ENCODE measurements at regions not wholly inside any gene's neighbourhood (a gene's known extent, or its start where the extent isn't known, plus 50 kb on each side); places are given as distances from the start of the nearest gene placed in this dataset.

DNA sequence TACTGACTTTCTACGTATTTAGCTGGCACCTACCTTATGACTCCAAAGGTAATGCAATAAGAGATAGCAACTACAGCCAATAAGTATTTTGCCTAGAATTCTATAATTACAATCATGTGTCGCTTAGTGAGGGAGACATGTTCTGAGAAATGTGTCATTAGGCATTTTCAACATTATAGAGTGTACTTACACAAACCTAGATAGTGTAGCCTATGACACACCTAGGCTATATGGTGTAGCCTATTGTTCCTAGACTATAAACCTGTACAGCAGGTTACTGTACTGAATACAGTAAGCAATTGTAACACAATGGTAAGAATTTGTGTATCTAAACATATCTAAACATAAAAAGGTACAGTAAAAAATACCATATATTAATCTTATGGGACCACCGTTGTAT lies 363.4 kb upstream of the DPH6 start:
- Histone ChIP-seq H4K20me1 (ENCODE audit: insufficient read depth) (no peaks in the 10 kb centered on the region), H3K9me3 (ENCODE audit: low read length) (no peaks in the 10 kb centered on the region), H3K36me3 (ENCODE audit: insufficient read depth, low read length) (no peaks in the 10 kb centered on the region), H3K9ac (ENCODE audit: low read length) (no peak overlapping the region), H3K27ac (ENCODE audit: low read length) (no peak overlapping the region), H3K4me2 (ENCODE audit: low read length) (no peak overlapping the region), H3K4me3 (ENCODE audit: low read length) (no peak overlapping the region), H3F3A (ENCODE audit: insufficient read depth, low read length, poor library complexity, severe bottlenecking) (no peaks in the 10 kb centered on the region), H3K27me3 (ENCODE audit: insufficient read depth, low read depth, low read length) (no peaks in the 10 kb centered on the region), H3K9me2 (ENCODE audit: insufficient read depth, low read length) (no peaks in the 10 kb centered on the region), H3K79me2 (replicated peaks; ENCODE audit: insufficient read depth, low read length) (no peaks in the 10 kb centered on the region), H2AFZ (ENCODE audit: low read depth, low read length) (no peak overlapping the region)
- TF ChIP-seq RAD21 (conservative IDR thresholded peaks at IDR 0.05): no peak
- TF ChIP-seq POLR2AphosphoS5 (IDR thresholded peaks at IDR 0.05): no peak
- TF ChIP-seq, protein P1, sequence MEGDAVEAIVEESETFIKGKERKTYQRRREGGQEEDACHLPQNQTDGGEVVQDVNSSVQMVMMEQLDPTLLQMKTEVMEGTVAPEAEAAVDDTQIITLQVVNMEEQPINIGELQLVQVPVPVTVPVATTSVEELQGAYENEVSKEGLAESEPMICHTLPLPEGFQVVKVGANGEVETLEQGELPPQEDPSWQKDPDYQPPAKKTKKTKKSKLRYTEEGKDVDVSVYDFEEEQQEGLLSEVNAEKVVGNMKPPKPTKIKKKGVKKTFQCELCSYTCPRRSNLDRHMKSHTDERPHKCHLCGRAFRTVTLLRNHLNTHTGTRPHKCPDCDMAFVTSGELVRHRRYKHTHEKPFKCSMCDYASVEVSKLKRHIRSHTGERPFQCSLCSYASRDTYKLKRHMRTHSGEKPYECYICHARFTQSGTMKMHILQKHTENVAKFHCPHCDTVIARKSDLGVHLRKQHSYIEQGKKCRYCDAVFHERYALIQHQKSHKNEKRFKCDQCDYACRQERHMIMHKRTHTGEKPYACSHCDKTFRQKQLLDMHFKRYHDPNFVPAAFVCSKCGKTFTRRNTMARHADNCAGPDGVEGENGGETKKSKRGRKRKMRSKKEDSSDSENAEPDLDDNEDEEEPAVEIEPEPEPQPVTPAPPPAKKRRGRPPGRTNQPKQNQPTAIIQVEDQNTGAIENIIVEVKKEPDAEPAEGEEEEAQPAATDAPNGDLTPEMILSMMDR (IDR thresholded peaks at IDR 0.05; ENCODE audit: poor library complexity, severe bottlenecking): no peak
- no peak for TF ChIP-seq EP300 (conservative IDR thresholded peaks at IDR 0.05; ENCODE audit: poor library complexity, severe bottlenecking)
- no peak for TF ChIP-seq MXI1 (conservative IDR thresholded peaks at IDR 0.05; ENCODE audit: poor library complexity, severe bottlenecking)
- TF ChIP-seq, protein P2, sequence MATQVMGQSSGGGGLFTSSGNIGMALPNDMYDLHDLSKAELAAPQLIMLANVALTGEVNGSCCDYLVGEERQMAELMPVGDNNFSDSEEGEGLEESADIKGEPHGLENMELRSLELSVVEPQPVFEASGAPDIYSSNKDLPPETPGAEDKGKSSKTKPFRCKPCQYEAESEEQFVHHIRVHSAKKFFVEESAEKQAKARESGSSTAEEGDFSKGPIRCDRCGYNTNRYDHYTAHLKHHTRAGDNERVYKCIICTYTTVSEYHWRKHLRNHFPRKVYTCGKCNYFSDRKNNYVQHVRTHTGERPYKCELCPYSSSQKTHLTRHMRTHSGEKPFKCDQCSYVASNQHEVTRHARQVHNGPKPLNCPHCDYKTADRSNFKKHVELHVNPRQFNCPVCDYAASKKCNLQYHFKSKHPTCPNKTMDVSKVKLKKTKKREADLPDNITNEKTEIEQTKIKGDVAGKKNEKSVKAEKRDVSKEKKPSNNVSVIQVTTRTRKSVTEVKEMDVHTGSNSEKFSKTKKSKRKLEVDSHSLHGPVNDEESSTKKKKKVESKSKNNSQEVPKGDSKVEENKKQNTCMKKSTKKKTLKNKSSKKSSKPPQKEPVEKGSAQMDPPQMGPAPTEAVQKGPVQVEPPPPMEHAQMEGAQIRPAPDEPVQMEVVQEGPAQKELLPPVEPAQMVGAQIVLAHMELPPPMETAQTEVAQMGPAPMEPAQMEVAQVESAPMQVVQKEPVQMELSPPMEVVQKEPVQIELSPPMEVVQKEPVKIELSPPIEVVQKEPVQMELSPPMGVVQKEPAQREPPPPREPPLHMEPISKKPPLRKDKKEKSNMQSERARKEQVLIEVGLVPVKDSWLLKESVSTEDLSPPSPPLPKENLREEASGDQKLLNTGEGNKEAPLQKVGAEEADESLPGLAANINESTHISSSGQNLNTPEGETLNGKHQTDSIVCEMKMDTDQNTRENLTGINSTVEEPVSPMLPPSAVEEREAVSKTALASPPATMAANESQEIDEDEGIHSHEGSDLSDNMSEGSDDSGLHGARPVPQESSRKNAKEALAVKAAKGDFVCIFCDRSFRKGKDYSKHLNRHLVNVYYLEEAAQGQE (IDR thresholded peaks at IDR 0.05; ENCODE audit: borderline replicate concordance): no peak
- TF ChIP-seq TAF1 (IDR thresholded peaks at IDR 0.05; ENCODE audit: low read depth): no peak
- TF ChIP-seq EZH2 (IDR thresholded peaks at IDR 0.05; ENCODE audit: borderline replicate concordance, insufficient read depth, low read length, poor library complexity, severe bottlenecking): no peak
- no peak for TF ChIP-seq SMC3 (conservative IDR thresholded peaks at IDR 0.05; ENCODE audit: poor library complexity)

DNA sequence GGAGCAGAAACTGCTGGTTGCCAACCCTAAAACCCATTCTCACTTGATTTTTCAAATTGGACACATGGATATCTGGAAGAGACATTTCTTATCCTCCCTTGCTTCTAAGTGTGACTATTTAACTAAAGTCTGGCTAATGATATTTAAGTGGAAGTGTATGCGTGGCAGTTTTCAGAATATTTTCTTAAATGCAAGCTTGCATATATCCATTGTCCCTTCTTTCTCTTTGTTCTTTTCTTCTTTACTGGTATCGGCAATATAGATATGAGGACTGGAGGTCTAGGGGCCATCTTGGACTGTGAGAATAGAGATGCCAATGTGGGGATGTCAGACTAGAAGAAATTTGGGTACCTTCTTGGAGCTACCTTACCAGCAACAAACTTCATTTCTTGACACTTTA lies 364.3 kb upstream of the DPH6 start:
- Histone ChIP-seq H3K36me3 (ENCODE audit: insufficient read depth, low read length) (no peaks in the 10 kb centered on the region), H3F3A (ENCODE audit: insufficient read depth, low read length, poor library complexity, severe bottlenecking) (no peaks in the 10 kb centered on the region), H3K4me2 (ENCODE audit: low read length) (no peak overlapping the region), H3K9me3 (ENCODE audit: low read length) (no peaks in the 10 kb centered on the region), H3K9ac (ENCODE audit: low read length) (no peak overlapping the region), H2AFZ (ENCODE audit: low read depth, low read length) (no peak overlapping the region), H3K27me3 (ENCODE audit: insufficient read depth, low read depth, low read length) (no peaks in the 10 kb centered on the region), H3K27ac (ENCODE audit: low read length) (no peak overlapping the region), H3K9me2 (ENCODE audit: insufficient read depth, low read length) (no peaks in the 10 kb centered on the region), H3K79me2 (replicated peaks; ENCODE audit: insufficient read depth, low read length) (no peaks in the 10 kb centered on the region), H4K20me1 (ENCODE audit: insufficient read depth) (no peaks in the 10 kb centered on the region), H3K4me3 (ENCODE audit: low read length) (no peak overlapping the region)
- no peak for TF ChIP-seq TAF1 (IDR thresholded peaks at IDR 0.05; ENCODE audit: low read depth)
- TF ChIP-seq, protein P2 (IDR thresholded peaks at IDR 0.05; ENCODE audit: borderline replicate concordance): no peak
- TF ChIP-seq MXI1 (conservative IDR thresholded peaks at IDR 0.05; ENCODE audit: poor library complexity, severe bottlenecking): no peak
- TF ChIP-seq EZH2 (IDR thresholded peaks at IDR 0.05; ENCODE audit: borderline replicate concordance, insufficient read depth, low read length, poor library complexity, severe bottlenecking): no peak
- TF ChIP-seq, protein P1 (IDR thresholded peaks at IDR 0.05; ENCODE audit: poor library complexity, severe bottlenecking): no peak
- TF ChIP-seq POLR2AphosphoS5 (IDR thresholded peaks at IDR 0.05): no peak
- no peak for TF ChIP-seq EP300 (conservative IDR thresholded peaks at IDR 0.05; ENCODE audit: poor library complexity, severe bottlenecking)
- no peak for TF ChIP-seq RAD21 (conservative IDR thresholded peaks at IDR 0.05)
- no peak for TF ChIP-seq SMC3 (conservative IDR thresholded peaks at IDR 0.05; ENCODE audit: poor library complexity)

Measured in neural cell (in vitro differentiated cells).